Adrenal gland (tissue), 5 donors: ENCODE measurements at regions not wholly inside any gene's neighbourhood (a gene's known extent, or its start where the extent isn't known, plus 50 kb on each side); places are given as distances from the start of the nearest gene placed in this dataset.

Experiments used
- CTCF ChIP-seq, 6 experiments: fragments of 450-650 bp in 4 of 6; fragments of 200-600 bp in 2 of 6; sonication (generic) in 1 of 6; IDR thresholded peaks; 1 replicate in 5 of 6; 2 replicates in 1 of 6; pipeline versions ENCODE4 v1.5.1 to v1.8.0; 2016 to 2021; ENCODE audit warnings: antibody characterized with exemption in 6 of 6, mild to moderate bottlenecking in 2 of 6, moderate library complexity in 1 of 6
- POLR2A ChIP-seq, 2 donors: fragments of 450-650 bp; IDR thresholded peaks; one replicate each; pipeline ENCODE4 v1.6.1; 2017; ENCODE audit warnings: antibody characterized with exemption in 2 of 2, mild to moderate bottlenecking in 2 of 2, moderate library complexity in 1 of 2
- donor health status: DM: no; HTN: no; CAD: no.

- TF ChIP-seq POLR2A (IDR thresholded peaks at IDR 0.05) = no peak
- no peak for TF ChIP-seq CTCF (IDR thresholded peaks at IDR 0.05)
These were observed 385.3 kb downstream of the CDC5L start for GRCh38 chr6:44772838-44773237.
